ENCODE measurements at regions not wholly inside any gene's neighbourhood (a gene's known extent, or its start where the extent isn't known, plus 50 kb on each side); places are given as distances from the start of the nearest gene placed in this dataset.

- TF ChIP-seq EP300 (IDR thresholded peaks at IDR 0.05) (no peak), POLR2AphosphoS5 (IDR thresholded peaks at IDR 0.05) (no peak), CTCF (IDR thresholded peaks at IDR 0.05) (no peak), POLR2A (IDR thresholded peaks at IDR 0.05) (no peak)
- Histone ChIP-seq H3K36me3 (no peaks in the 10 kb centered on the region), H3K4me3 (no peak overlapping the region), H3K9me3 (no peaks in the 10 kb centered on the region), H3K27me3 (peaks cover 58% of the 10 kb centered on the region), H3K27ac (no peak overlapping the region), H3K4me1 (peaks cover 0 to 6% (median 0%) of the 10 kb centered on the region in 3 donors)
- ATAC-seq: no peak
- WGBS, 2 donors (ENCODE audit: low coverage in 1 of 2): 72 to 73% methylated on average over 3 to 5 of the region's 5 CpGs
Observed at GRCh38 chr16:48052731-48053417, 102.9 kb downstream of the ABCC12 start.

DNA sequence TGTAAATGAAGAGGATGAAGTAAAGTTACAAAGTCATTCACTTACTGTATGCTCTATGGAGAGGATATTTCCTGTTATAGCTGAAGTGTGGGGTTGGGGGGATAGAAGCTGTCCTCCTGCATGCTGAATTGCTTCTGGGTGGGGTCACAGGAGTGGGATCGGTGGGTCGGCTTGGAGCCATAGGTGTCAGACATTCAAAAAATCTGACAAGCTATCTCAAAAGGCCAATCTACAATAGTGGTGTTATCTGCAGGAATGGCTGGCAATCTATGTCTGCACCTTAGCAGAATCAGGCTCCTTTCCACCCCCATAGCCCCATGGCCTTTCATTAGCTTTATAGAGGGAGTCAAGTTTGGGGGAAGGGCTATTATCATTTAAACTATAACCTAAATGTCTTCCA is 104.9 kb downstream of the ABCC12 start:
- WGBS, 2 donors (ENCODE audit: low coverage in 1 of 2): 78 to 86% methylated on average over 2 of the region's 2 CpGs
- no peaks in the 10 kb centered on the region for H3K36me3 ChIP-seq
- peaks cover 74% of the 10 kb centered on the region for H3K27me3 ChIP-seq
- H3K4me1 ChIP-seq: peaks cover 0 to 6% (median 0%) of the 10 kb centered on the region in 3 donors
- ATAC-seq: no peak
- no peak overlapping the region for H3K4me3 ChIP-seq
- TF ChIP-seq POLR2AphosphoS5 (IDR thresholded peaks at IDR 0.05): no peak
- TF ChIP-seq EP300 (IDR thresholded peaks at IDR 0.05): no peak
- no peak for TF ChIP-seq POLR2A (IDR thresholded peaks at IDR 0.05)
- TF ChIP-seq CTCF (IDR thresholded peaks at IDR 0.05): no peak
- H3K9me3 ChIP-seq: no peaks in the 10 kb centered on the region
- H3K27ac ChIP-seq: no peak overlapping the region

GRCh38 chr16:48049847-48050246 is 105.9 kb downstream of the ABCC12 start:
- H3K27ac ChIP-seq: no peak overlapping the region
- H3K27me3 ChIP-seq: peaks cover 74% of the 10 kb centered on the region
- no peaks in the 10 kb centered on the region for H3K36me3 ChIP-seq
- 65 to 72% methylated on average over 2 of the region's 3 CpGs for WGBS, 2 donors (ENCODE audit: low coverage in 1 of 2)
- TF ChIP-seq POLR2AphosphoS5 (IDR thresholded peaks at IDR 0.05): no peak
- no peak for TF ChIP-seq CTCF (IDR thresholded peaks at IDR 0.05)
- TF ChIP-seq POLR2A (IDR thresholded peaks at IDR 0.05): no peak
- no peak for TF ChIP-seq EP300 (IDR thresholded peaks at IDR 0.05)
- H3K4me3 ChIP-seq: no peak overlapping the region
- ATAC-seq: no peak
- no peaks in the 10 kb centered on the region for H3K9me3 ChIP-seq
- H3K4me1 ChIP-seq: peaks cover 0 to 2% (median 0%) of the 10 kb centered on the region in 3 donors

DNA sequence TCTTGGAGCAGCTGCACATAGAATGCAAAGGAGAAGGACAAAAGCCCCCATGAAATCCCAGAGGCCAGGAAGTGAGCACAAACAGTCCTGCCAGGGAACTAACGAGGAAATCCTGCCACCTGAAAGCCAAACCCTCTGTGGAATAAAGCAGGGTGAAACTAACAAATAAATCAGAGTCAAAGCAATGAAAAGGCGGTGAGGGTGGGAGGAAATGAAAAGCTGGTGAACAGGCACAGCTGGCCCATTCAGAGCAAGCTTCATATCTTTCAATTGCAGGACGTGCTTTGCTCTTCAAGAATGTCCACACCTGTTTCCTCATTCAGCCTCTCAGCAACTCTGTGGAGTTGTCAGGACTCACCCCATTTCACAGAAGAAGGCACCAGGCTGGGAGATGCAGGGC is 108.1 kb downstream of the ABCC12 start:
- no peak for ATAC-seq
- H3K27ac ChIP-seq: no peak overlapping the region
- no peaks in the 10 kb centered on the region for H3K36me3 ChIP-seq
- H3K27me3 ChIP-seq: peaks cover 61% of the 10 kb centered on the region
- no peak overlapping the region for H3K4me3 ChIP-seq
- WGBS, 2 donors (ENCODE audit: low coverage in 1 of 2): 20 to 31% methylated on average over 3 of the region's 3 CpGs
- no peak for TF ChIP-seq CTCF (IDR thresholded peaks at IDR 0.05)
- TF ChIP-seq POLR2AphosphoS5 (IDR thresholded peaks at IDR 0.05): no peak
- no peak for TF ChIP-seq EP300 (IDR thresholded peaks at IDR 0.05)
- no peak for TF ChIP-seq POLR2A (IDR thresholded peaks at IDR 0.05)
- H3K4me1 ChIP-seq: no peaks in the 10 kb centered on the region
- no peaks in the 10 kb centered on the region for H3K9me3 ChIP-seq

DNA sequence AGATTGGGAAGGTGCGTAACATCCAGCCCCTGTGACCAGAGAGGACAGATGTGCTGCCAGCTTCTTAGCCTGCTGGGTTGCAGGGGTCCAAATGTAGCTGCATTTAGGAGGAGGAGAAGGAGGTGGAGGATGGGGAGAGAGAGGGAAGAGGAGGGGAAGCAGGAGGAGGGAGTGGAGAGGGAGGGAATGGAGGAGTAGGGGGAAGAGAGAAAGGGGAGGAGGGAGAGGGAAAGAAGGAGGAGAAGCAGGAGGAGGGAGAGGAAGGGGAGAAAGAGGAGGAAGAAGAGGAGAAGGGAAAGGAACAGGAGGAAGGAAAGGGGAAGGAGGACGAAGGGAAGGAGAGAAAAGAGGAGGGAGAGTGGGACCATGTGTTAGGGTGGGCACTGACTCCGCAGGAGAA is 108.6 kb downstream of the ABCC12 start:
- Histone ChIP-seq H3K4me1 (no peaks in the 10 kb centered on the region), H3K36me3 (no peaks in the 10 kb centered on the region), H3K4me3 (no peak overlapping the region), H3K9me3 (no peaks in the 10 kb centered on the region), H3K27ac (no peak overlapping the region), H3K27me3 (peaks cover 59% of the 10 kb centered on the region)
- TF ChIP-seq CTCF (IDR thresholded peaks at IDR 0.05): no peak
- no peak for TF ChIP-seq POLR2A (IDR thresholded peaks at IDR 0.05)
- TF ChIP-seq EP300 (IDR thresholded peaks at IDR 0.05): no peak
- TF ChIP-seq POLR2AphosphoS5 (IDR thresholded peaks at IDR 0.05): no peak
- ATAC-seq: no peak
- WGBS, 2 donors (ENCODE audit: low coverage in 1 of 2): 68 to 77% methylated on average over 3 of the region's 3 CpGs
